Stimulated activated CD8-positive, alpha-beta memory T cell treated with anti-CD3 and anti-CD28 coated beads, Interleukin-15, amount 100 ng/mL, for 1 hour (primary cell): ENCODE measurements at regions not wholly inside any gene's neighbourhood (a gene's known extent, or its start where the extent isn't known, plus 50 kb on each side); places are given as distances from the start of the nearest gene placed in this dataset.
"Not testable (repeated sequence)": the region's sequence is repeated elsewhere in the genome, so short reads cannot be mapped to it uniquely, and the experiment has no call there.

Experiments
- DNase-seq: peaks from one replicate; pipeline ENCODE4 v3.0.0-alpha.2; 2020; ENCODE audit warnings: low read depth

DNA sequence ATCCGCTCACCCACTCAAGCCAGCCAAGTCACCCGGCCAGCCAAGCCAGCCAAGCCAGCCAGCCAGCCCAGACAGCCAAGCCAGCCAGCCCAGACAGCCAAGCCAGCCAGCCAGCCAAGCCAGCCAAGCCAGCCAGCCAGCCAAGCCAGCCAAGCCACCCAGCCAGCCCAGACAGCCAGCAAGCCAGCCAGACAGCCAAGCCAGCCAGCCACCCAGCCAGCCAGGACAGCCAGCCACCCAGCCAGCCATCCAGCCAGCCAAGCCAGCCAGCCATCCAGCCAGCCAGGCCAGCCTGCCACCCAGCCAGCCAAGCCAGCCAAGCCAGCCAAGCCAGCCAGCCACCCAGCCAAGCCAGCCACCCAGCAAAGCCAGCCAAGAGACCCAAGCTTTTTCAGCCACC, 316.8 kb upstream of the PLGLB2 start:
- DNase-seq, result not testable (repeated sequence)

DNA sequence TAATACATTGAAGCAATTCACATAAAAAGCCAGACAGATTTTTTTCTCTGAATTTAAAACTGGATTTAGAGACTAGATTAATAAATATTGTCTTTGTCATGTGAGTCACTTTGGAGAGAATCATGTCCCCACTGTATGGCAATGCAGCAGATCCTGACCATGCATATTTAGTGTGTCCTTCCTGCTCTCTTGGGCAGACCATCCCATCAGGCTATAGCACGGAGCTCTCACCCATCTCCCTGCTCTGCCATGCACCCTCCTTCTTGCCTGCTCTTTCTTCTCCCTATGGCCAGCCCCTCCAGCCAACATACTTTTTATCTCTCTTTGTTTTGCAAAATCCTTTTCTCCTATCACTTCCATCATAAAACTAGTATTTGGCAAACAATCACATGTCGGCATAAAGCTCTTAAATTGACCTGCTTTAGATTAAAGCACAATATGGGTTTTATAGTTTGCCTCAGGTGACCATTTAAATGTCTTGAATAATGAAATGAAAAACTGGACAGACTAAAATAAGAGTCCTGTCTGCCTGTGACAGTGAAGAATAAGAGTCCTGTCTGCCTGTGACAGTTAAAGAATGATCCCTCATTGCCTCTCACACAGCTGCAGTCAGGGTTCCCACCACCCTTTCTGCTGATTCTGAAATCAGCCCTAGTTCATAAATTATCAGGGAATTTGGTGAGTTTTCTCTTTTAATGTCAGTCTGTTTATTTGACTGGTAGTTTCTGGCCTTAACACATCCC, 315.0 kb upstream of the PLGLB2 start:
- not testable (repeated sequence) for DNase-seq

DNA sequence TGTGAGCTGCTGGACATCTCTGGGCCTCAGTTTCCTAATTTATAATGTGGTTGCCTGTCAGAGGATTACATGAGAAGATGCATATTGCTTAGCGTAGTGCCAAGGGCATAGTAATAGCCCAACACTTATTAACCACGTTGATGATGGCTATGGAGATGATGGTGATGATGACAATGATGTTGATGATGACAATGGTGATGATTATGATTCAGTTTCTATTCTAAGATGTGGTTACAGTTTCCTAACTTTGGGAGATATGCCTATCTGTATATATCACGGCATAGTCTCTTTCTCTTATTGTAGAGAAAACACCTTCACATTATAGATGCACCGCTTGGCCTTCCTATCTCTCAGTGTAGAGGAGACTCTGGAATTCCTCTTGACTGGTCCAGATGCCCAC, 311.9 kb upstream of the PLGLB2 start:
- DNase-seq, result not testable (repeated sequence)

DNA sequence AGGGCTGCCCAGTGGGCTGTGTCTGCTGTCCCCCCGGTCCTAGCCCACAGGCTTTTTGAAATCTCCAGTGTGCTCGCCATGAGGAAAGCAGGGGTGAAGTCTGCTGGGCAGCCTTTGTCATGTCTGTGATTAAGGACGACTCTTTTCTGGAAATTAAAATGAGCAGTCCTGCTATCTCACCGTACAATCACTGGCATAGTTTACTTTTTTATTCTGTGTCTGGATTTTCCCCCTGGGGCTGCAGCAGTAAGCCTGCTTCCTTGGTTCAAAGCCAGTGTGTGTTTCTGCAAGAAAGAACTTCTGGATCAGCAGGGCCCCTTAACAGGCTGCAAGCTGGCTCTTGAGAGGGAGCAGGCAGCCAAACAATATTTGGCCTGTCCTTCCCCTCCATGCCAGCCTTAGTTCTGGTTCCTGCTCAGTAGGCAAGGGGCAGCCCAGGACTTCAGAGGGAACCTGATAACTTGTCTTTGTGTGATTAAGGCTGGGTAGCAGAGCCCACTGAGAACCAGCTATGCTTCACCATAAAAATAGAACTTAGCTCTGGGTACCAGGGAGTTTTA, 310.1 kb upstream of the PLGLB2 start:
- not testable (repeated sequence) for DNase-seq

DNA sequence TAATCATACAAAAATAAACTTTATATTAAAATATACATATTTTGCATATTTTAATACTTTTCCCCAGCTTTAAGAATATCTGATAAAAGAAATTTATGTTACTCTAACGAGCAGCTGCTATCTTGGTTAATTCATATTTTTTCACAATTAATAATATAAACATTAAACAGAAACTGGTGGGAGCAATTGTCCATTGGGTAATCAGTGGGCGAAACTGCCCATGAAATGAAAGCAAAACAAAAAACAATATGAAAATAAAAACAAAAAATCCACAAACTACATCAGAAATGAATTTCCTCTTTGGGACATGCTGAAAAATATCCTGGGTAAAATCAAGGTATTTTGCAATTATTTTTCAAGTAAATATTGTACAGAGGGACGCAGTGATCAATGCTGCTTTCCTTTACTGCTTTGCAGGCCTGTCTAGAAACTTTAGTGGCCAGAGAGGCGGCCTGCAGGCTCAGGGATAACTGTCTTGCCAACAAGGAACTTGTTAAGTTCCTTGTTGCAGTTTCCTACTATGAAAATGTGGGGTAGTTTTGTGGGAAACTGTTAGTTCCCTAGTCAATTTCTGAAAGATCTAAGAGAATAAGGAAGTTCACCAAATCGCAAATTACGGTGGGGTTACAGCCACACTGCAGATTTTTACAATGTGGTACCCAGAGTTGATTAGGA, 309.0 kb upstream of the PLGLB2 start:
- not testable (repeated sequence) for DNase-seq

DNA sequence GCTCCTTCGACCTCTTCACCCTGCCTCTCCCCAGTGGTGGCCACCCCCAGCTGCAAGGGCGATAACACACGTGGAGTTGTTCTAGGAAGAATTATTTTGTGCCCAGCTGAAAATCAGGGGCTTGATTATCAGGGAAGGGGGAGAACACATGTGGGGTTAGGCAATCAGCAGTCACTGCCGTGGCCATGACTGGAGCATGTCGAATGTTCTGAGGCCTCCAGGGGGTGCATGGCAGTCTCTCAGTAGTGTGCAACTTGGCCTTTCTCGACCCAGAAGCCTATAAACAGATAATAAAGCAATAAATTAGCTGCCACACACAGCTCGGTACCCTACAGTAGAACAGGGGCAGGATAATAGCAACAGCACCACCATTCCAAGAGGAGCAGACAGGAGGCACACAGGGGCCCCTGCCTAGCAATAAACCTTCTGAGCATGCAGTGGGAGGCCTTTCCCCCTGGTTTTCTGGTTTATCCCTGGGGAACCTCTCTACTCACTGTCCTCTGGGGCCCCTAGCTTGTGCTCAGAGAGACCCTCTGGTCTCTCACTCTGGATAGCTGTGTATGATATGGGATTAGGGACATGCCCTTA, 308.2 kb upstream of the PLGLB2 start:
- DNase-seq, result not testable (repeated sequence)

DNA sequence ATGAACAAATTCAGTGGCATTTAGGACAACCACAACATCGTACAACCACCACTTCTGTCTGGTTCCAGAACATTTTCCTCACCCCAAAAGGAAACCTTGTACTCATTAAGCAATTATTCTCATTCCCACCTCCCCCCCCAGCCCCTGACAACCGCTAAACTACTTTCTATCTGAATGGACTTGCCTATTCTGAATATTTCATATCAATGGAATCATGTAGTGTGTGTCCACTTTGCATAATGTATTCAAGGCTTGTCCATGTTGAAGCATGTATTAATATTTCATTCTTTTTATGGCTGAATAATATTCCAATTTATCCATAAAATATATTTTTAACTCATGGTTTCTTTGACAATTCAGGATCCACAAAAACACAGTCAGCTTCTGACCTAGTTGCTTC, 307.2 kb upstream of the PLGLB2 start:
- not testable (repeated sequence) for DNase-seq

DNA sequence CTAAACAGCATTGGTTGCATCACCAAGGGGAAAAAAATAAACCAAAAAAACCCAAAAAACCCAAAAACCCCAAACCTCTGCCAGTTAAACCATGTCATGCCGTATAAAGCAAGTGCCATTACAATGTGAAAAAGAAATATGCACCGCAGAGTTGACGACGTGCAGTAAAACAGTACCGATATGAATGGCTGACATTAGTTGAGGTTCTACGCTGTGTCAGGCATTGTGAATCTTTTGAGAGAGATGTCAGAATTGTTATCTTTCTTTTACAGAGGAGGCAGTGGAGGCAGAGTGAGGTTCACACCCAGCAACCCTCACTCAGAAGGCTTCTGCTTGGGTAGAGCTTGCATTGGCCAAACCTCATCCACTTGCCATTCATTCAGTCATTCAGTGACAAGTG, 306.5 kb upstream of the PLGLB2 start:
- DNase-seq, result not testable (repeated sequence)

DNA sequence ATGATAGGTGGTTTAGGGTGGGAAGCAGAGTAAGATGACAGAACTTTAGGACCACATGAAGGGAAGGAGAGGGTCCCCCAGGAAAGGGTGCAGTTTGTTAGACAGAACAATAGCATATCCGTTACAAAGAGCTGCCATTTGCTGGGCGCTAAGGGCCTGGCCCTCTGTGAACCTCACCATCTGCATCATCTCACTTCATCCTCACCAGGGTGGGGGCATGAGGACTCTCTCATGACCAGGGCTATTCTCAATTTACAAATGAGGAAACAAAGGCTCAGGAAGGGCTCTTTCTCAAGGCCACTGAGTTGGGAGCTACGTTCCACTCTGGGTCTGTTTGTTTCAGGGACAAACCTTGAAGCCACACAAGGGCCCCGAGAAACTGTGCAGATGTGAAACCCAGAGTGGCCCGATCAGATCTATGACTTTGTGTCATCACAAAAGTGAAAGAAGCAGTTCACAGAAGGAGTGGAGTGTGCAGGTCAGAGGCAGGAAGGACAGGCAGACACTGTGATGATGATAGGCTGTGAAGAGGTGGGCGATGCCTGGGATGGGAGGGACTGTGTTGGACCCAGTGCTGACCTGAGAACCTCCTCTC, 304.8 kb upstream of the PLGLB2 start:
- DNase-seq, result not testable (repeated sequence)

DNA sequence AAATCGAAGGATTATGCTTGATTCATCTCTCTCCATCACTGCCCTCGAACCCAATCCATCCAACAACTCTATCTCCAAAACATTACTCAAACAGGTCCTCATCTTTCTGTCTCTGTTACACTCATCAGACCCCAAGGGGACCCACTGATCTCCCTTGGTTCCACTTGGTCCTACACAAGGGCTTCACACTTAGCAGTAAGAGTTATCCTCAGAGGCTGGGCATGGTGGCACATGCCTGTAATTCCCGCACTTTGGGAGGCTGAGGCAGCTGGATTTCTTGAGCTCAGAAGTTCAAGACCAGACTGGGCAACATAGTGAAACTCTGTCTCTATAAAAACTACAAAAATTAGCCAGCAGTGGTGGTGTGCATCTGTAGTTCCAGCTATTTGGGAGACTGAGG, 302.9 kb upstream of the PLGLB2 start:
- DNase-seq, result not testable (repeated sequence)

DNA sequence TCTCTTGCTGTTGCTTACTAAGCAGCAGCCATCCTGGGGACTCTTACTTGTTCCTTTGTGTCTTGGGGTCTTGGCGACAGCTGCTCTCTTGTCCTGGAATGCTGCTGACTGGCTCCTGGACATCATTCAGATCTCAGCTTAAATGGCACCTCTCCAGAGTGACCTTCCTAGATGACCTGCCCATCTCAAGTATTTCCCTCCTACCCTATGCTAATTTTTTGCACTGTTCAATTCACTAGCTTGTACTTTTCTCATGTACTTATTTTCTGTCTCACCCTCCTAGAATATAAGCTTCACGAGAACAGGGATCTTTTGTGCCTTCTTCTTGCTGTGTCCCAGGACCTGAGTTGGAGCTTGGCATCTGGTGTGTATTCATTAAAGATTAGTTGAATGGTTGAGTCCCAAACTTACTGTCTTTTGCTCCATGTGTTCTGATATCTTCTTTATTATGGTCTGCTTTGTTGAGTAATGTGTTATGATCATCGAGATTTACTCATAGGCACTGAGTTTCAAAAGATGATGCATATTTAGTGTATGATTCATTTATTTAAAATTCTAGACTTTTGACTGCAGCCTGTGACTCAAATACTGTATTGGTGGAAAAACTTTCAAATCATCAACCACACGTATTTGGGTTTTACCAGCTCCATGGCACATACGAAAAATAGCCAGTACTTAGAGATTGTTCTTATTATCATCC, 302.1 kb upstream of the PLGLB2 start:
- DNase-seq, result not testable (repeated sequence)

DNA sequence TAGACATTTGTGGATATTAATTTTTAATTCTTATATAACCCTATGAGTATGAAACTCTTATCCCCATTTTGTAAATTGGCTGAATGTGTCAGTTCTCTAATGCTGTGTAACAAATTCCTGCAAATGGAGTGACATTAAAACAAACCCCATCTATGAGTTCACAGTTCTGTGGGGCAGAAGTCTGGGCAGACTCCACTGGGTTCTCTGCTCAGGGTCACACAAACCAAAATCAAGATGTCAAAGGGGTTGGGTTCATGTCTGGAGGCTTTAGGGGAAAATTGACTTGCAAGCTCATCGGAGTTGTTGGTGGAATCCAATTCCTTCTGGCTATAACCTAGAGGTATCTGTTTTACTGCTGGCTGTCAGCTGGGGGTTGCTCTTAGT, 301.6 kb upstream of the PLGLB2 start:
- DNase-seq, result not testable (repeated sequence)

DNA sequence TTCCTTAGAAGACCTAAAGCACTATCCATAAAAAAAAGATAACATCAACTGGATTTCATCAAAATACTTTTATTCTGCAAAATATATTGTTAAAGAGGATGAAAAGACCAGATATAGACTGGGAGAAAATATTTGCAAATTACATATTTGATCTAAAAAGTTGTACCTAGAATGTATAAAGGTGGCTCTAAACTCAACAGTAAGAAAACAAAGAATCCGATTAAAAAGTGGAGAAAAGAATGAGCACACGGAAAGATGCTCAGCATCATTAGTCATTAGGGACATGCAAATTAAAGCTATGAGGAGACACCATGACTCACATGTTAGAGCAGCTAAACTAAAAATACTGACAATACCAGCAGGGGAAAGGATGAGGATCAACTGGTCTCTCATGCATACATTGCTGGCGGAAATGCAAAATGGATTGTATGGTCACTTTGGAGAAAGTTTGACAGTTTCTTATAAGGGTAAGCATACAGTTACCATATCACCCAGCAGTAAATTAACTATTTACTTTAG, 298.4 kb upstream of the PLGLB2 start:
- DNase-seq, result not testable (repeated sequence)

DNA sequence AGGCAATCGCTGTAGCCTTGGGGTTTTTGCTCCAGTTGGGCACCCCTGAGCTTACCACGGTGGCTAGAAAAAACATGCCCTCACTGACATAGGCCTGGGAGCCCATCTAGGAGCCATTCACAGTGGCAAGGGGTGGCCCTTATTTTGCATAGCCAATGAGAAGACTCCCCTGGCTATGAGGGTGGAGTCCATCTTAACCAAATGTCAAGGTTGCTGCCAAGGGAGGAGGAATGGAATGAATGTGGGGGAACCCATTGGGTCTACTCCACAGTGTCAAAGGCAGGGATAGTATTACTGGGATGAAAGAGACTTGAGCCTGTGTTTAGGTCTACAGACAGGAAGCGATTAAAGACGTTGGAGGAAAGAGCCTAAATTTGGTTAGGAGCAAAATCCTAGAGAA, 295.7 kb upstream of the PLGLB2 start:
- DNase-seq, result not testable (repeated sequence)

DNA sequence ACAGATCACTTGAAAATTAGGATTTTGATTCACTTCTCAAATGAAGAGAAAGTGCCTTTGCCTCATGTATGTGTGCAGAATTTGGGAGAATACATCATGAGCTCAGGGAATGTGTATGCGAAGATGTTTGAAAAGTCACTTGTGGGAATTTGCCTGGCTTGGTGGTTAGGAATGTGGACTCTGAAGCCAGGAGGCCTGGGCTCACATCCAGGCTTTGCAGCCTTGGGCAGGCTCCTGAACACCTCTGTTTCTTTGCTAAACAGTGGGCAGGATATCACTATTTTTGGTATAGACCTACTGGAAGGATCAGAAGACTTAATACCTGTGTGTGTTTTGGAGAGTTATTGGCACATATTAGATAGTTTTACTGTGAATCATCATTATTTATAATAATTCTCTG, 295.0 kb upstream of the PLGLB2 start:
- DNase-seq, result not testable (repeated sequence)

DNA sequence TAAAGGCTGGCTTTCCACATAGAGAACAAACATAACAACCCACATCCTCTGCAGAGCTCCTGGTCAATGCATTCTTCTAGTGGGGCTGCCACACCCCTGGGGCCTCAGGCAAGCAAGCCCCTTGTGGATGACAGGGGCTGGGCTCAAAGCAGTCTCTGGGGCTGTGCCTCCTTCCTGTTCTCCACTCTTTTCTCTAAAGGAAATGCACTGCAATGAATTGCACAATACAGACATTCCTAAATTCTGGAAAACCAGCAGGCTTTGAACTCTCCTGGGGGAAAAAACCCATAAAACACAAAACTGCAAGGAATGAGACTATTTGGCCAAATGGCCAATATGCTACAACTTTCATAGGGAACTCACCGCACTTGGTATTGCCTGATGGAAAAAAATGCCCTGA, 293.9 kb upstream of the PLGLB2 start:
- not testable (repeated sequence) for DNase-seq

DNA sequence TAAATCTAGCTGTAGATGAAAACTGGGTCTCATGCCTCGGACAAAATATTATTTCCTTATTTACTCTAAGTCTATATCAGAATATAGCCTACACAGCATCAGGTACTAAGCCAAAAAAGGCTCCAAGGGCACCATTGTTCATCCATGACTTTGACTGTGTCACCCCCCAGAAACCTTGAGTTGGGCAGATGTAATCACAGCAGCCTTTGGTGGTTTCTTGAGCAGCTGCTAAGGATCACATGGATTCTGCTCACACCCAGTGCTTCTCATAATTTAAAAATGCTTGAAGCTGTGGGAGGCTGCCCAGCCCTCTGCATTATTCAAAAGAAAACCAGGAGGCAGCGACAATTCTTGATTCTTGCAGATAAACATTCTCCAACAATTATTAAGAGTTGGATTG, 293.5 kb upstream of the PLGLB2 start:
- DNase-seq, result not testable (repeated sequence)

DNA sequence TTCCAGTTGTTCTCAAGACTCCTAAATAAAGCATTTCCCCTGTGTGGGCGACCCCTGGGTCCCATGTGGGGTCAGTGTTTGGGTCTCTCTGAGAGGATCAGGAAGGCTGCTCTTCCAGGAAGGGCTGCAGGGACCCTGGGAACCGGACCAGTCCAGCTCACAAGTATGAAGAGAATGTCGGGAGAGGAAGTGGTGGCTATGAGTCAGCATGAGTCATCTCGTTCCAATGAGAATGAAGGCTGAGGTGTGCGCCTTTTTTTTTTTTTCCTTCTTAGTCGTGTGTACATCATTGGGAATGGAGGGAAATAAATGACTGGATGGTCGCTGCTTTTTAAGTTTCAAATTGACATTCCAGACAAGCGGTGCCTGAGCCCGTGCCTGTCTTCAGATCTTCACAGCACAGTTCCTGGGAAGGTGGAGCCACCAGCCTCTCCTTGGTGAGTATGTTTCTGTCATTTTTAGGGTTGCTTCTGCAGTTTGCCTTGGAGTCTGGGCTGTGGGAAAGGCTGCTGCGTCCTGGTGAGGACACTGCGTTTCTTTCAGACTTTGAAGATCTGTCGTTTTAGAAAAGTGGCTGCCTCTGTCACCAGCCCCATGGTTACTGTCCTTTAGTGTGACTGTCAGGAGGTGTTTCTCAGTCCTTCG, 292.6 kb upstream of the PLGLB2 start:
- DNase-seq, result not testable (repeated sequence)

DNA sequence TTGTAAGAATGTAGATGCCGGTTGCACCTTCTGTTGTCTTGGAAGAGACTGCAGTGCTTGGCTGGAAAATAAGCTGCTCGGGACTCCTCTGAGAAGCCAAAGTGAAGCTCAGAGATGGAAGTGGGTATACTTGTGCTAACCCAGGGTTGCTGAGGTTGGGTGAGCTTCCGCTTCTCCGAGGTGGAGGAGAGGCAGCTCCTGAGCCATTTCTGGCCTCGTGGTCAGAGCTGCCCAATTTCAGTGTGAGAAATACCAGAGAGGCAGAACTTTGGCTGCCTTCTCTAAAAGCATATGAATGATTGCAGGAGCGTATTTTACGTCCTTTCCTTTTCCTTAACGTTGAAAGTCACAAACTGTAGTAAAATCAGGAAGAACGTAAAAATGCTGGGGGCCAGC, 292.0 kb upstream of the PLGLB2 start:
- DNase-seq, result not testable (repeated sequence)

DNA sequence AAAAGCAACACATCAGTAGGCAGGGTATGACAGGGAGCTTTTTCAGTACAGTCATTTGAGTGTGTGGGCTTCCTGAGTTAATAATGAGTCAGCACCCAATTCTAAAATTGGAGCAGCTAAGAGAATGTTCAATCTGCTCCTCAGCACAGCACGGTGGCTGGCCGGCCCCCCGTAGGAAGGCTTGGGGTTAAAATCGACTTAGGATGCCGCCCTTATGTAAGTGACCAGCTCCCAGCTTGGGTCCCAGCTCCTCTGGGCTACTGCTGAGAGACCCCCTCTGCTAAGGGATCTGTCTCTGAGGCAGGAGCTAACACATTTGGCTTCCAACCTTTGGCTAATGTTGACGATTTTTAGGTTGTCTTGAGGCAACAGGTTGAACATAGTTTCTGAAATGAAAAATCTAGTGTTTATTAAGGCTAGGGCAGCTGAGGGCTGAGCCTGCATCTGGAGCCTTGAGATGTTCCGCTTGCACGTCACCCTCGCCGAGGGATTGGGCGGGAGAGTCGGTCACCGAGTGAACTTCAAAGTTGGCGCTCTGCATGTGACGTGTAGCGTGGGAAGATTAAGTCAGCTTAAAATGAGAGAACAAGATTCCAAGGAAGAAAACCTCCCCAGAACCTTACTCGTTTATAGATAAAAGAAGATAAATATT, 291.3 kb upstream of the PLGLB2 start:
- not testable (repeated sequence) for DNase-seq

DNA sequence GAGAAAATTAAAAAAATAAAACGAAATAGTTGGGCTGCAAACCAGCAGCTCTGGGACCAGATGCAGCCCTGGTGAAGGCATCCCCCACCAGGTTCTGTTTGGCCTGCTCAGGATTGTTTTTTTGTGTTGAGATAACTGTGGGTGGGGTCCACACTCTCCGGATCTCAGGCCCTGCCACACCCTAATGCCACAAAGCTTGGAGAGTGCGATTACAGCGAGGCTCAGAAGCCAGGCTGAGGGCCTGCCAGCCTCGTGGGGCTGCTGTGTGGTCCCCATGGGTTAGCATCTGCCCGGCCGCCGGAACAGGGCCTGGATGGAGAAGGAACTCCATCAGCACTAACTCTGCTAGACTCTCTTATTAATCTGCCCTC, 290.8 kb upstream of the PLGLB2 start:
- DNase-seq, result not testable (repeated sequence)
